SW 1271 (cell line): ENCODE measurements at regions not wholly inside any gene's neighbourhood (a gene's known extent, or its start where the extent isn't known, plus 50 kb on each side); places are given as distances from the start of the nearest gene placed in this dataset.
A peak's percentile ranks its signal among the peaks of the same experiment; 100 is the strongest.
"Not testable (repeated sequence)": the region's sequence is repeated elsewhere in the genome, so short reads cannot be mapped to it uniquely, and the experiment has no call there.

Experiments used
- DNase-seq, 2 experiments: peaks; one replicate each; lab custom pipeline; 2025; lab: John Stamatoyannopoulos, UW

DNA sequence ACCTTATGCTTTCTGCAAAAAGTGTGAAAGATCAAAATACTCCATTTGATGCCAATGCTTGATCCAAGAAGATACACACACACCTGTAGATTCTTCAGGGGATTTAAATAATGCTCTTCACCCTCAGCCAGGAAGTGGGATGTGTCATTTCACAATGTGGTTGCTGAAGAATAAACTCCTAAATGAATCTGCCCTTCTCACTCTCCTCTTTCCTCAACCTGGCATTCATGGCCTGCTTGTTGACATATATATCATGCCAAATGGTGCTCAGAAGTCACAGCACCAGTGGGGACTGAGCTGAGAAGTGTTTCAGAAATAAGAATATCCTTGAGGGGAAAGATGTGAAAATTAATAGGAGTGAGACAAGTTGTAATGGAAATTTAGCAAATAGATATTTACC is 146.6 kb upstream of the ARHGEF26 start:
- no peak for DNase-seq

DNA sequence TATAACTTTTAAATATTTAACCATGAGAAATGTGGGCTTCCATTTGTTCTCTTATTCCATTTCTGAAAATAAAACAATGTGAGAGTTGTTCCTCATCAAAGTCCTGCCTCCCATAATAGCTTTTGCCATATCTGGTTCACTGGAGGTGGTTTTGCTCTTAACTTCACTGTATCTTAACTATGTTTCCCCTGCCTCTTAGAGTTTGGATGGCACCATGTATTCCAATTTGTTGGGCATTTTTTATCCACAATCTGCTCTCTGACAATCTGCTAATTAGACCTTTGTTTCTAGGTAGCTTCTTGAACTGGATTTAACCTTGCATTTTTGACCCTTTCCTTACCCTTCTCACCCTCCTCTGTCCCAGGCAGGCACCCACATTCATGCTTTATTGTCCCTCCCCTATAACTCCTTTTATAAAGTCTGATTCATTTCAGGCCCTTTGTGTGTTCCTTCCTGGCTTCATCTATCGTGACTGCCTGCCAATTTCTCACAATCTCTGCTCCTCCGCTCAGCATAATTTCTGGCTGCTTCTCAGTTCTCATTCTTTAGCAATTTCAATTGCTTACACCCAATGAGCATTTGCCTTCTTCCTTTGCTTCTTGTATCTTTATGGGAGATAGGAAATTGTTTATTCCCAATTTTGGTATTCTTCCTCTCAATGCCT is 144.2 kb upstream of the ARHGEF26 start:
- DNase-seq, result no peak

DNA sequence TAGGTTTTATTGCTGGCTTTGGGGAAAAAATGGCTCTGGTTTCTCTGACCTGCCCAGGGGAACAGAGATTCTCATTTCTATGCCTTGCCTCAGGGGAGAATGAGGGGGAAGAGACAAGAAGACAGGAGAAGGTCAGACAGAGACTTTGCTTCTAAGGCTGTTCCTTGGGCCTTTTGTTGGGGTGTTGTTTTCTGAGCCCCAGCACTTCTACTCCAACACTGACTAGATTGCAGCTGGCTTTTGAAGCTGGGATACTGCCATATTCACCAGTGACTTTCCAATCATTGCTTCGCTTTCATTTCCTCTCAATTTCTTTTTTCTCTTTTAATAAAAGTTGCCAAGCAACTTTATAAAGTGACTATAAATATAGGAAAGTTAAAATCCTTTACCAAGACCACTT is 143.2 kb upstream of the ARHGEF26 start:
- no peak for DNase-seq

DNA sequence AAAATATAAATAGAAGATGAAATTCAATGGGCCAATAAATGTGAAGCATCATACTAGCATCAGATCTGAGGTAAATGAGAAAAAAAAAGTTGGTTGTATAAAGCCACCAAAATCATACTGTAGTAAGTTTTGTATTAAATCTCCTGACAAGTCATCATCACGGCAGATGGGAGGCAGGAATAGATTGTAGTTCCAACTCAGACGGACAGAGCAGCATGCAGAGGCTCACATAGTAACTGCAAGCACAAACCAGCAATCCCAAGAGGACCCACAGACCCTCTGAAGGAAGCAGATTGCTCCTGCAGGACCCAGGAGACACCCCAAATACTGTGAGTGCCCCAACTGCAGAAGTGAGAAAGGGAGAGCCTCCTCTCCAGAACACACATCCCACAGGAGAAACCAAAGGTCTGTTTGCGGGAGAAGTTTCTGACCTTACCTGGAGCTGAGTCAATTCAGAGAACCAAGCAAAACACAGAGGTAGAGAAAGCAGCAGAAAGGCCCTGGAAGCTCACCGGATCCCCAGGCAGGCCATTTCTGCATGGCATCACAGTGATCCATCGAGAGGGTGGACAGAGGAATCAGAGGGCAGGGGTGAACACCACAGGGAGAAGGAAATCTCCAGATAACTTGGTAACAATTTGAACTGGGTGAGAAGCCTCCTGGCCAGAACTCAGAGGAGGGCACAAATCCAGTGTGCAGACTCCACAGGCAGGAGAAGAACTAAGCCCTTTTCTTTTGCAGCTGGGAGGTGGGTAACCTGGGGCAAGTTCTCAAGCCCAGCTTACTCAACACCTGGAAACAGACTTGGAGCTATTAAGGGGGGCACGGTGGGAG is 141.6 kb upstream of the ARHGEF26 start:
- no peak for DNase-seq

DNA sequence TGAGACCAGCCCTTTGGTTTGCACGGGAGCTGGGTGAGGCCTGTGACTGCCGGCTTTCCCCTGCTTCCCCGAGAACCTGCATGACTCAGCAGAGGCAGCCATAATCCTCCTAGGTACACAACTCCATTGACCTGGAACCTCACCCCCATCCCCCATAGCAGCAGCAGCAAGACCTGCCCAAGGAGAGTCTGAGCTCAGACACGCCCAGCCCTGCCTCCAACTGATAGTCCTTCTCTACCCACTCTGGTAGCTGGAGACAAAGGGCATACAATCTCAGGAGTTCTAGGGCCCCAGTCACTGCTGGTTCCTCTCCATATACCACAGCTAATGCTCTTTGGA is 141.0 kb upstream of the ARHGEF26 start:
- no peak for DNase-seq

DNA sequence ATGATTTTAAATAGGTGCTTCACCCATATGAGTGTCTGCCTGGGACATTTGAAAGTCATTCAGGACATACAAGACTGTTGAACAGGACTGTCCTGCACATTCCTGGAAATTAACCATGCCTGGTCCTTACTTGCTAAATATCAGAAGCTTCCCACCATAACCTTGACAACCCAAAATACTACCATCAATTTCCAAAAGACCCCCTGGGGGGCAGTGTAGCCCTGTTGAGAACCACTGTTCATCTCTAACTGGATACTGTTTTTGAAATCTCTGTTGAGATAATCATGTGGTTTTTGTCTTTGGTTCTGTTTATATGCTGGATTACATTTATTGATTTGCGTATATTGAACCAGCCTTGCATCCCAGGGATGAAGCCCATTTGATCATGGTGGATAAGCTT is 123.8 kb upstream of the ARHGEF26 start:
- DNase-seq, result not testable (repeated sequence)

DNA sequence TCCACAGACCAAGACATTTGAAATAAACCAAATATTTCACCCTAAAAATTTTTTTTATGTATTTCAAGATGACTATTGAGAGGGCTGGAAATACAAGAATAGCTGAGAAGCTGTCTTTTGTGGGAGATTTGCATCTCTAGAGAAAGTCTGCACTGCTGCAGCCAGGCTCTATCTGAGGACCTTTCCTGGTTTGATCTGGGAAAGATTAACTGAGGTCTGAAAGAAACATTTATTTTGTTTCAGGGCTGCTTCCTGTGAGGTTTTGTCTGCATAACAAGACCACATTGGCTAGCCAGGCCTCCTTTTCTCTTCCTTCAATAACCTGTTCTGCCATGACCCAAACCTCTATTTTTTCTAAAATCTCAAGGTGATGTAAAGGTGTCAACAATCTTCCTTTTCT is 117.5 kb upstream of the ARHGEF26 start:
- DNase-seq, result no peak

DNA sequence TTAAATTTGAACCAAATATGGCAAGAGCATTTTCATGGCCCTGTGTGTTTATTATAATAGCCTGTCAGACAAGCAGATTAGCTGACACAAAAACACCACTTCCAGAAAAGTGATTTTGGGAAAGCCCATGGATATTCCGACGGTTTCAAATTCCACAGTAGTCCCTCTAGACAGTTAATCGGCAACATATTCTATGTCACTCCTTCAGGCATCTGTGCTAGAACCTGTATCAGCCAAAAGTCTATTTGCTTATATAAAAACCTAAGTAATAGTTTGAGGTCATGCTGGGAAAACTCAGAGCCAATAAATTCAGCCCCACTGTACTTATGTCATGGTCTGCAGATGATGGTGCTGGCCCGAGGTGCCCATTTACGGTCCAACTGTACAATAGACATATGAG is 110.2 kb upstream of the ARHGEF26 start:
- DNase-seq, result no peak

DNA sequence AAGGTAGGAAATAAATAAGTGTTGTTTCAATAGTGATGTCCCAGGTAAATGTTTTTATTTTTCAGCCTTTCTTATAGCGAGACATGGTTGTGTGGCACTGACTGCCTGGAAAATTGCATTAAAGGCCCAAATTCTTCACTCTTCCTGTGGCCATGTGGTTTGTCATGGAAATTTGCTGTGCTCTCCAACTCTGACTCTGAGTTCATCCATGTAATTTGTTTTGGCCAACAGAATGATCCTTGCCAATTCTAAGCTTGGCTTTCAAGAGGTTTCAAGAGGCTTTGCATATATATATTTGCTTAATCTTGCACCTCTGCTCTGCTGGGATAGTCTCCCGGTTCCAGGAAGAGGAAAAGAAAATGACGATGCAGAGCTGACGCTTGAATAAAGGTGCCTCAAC is 107.5 kb upstream of the ARHGEF26 start:
- no peak for DNase-seq

DNA sequence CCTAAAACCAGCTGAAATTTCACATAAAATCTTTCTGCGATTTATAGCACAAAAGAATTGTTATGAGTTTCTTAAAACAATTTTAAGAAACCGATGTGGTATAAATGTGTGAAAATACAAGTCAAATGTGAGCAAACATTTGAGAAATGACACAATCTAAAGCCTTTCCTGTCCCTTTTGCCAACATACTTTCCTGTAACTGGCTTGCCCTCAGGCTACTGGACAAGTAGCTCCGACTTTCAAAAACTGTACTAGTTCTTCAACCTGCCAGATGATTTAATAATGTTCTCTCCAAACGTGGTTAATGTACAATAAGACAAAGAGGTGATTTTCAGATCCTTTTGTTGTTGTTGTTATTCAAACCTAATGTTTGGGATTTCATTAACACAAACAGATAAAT is 105.9 kb upstream of the ARHGEF26 start:
- no peak for DNase-seq

DNA sequence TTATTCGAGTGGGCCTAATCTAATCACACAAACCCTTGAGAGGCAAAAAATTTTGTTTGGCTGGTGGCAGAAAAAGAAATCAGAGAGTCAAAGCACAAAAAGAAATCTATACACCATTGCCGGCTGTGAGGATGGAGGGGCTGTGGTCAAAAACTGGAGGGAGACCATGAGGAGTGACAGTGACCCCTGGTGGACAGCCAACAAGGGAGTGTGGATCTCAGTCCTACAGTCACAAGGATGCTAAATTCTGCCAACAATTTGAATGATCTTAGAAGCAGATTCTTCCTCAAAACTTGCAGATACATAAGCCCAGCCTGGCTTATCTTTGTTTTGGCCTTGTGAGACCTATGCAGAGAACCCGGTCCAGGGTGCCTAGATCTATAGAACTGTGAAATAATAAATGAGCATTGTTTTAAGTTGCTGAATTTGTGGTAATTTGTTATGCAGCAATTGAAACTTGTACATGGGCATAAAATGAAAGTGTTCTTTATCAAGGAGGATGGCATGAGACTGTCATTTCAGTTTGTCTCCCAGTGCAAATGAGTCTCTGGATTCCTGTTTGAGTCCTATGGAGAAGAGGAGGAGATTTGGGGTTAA is 103.0 kb upstream of the ARHGEF26 start:
- peak in 1 of 2 experiments; percentile 30 for DNase-seq

DNA sequence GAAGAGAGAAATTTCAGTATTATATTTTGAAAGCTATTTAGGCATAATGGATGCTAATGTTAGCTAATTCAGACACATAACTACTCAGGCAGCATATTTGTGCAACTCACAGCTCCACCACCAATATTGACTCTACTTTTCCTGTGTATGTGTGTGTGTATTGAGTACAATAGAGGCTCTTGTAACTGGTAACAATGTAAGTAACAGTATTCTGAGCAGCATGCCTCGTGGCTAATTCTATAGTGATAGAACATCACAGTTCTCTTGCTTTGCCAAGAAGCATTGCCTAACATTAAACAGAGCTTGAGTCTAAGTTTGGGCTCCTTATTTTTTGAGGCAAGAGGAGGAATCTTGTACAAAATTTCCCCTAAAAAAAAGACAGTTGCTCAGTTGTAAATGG is 98.6 kb upstream of the ARHGEF26 start:
- DNase-seq, result no peak

DNA sequence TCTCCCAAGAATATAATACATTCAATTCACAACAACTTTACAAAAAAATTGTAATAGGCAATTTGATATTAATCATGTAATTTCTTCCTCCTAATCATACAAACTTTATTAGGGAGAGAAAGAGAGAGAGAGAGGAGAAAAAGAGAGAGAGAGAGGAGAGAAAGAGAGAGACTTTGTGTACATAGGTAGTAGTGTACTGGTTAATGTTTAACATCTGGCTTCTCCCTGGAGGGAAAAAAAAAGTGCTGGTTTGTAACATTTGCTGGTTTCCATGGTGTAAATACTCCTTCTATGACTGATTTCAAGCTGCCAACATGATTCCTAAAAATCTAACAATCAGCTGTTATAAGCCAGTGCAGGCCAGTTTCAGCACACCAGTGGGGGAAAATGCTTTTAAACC is 98.0 kb upstream of the ARHGEF26 start:
- DNase-seq, result no peak

DNA sequence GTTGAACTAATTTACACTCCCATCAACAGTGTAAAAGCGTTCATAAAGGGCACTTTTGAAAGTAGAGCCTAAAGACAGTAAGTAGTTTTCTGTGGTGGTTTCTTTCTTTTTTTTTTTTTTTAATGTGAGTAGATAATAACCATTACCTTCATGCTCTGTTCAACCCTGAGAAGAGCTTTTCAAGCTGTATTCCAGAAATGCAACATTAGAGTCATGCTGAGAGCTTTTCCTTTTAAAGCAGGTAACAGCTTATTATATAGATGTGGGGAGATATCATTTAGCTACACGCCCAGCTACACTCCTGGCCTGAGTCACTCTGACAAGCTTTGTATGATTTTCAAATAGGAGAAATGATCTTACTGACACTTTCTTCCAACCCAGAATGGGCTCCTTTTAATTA is 96.2 kb upstream of the ARHGEF26 start:
- DNase-seq, result no peak

DNA sequence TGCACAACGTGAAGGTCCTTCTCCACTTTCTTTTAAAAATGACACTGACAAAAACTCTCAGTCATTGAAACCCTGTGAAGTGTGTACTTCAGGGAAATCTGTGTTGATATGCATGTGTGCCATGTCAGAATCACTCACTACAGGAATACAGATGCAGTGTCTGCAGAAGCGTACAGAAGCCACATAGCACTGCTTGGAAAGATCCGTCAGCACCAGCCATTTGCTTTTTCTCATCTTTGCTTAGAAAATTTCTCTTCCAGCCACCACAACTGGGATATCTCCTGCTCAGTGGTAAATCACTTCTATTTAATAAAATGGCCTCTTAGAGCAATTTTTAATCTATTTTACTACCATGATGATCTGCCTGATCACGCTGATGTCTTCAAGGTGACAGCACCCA is 91.3 kb upstream of the ARHGEF26 start:
- no peak for DNase-seq

DNA sequence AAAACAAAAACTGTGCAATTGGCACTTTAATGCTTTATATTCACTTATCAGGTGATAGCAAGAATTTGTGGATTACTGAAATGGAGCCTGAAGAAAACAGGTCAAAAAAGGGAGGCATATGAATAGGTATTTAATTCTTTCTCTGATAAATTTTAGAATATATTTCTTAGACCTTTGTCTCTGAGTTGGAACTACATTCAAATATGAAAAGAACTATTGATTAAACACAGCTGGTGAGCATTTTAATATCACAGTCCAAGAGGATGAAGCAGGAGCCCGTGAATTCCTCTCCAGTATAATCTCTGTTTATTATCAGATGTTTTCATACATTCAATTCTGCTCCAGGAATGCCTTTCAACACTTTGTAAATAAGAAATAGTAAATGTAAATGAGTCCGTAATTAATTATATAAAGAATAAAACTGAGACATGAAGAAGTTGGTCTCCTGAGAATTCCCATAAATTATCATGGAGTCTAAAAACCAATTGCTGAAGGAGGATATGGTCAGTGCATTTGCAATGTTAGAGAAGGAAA is 86.3 kb upstream of the ARHGEF26 start:
- no peak for DNase-seq

DNA sequence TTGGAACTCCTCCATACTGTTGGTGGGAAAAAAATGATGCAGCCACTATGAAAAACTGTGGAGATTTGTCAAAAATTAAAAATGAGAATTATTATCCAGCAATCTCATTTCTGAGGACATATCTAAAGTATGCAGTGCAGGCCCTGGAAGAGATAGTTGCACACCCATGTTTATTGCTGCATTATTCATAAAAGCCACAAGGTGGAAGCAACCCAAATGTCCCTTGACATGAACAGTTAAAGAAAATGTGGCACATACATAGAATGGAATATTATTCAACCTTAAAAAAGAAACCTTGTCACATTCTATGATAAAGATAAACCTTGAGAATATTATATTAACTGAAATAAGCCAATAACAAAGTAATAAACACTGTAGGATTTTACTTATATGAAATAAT is 80.9 kb upstream of the ARHGEF26 start:
- DNase-seq, result peak; percentile 10 to 38

DNA sequence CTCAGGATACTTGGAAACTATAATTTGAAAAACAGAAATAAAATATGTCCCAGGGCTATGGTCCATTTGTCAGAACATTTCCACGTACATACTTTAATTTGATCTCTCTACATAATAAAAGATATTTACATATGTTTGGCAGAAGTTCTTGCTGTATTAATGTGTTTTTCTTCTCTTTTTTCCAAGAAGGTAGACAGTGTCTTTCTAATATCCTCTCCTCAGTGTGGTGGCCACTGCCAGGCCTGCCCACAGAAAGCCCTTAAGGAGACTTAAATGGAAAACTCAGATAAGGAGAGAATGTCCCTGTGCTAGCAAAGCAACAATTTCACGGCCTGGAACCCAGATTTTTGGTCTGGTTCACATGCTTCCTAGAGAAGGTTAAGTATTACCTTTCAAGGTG is 76.5 kb upstream of the ARHGEF26 start:
- DNase-seq, result no peak

DNA sequence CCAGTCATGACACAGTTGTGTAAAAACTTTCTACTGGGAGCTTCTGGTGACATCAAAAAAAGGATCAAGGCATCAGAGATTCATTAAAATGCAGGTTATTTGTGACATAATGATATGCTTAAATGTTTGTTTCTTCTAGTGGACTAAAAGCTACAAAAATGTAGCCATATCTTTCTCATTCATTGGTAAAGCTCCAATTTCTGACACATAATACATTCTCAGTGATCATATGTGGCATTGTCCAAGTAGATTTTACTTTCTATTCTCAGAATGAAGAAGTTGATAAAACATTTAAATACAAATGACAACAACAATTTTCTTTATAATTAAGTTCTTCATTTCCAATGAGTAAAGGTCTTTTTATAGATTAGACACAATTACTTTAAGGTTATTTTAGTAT is 71.0 kb upstream of the ARHGEF26 start:
- DNase-seq, result no peak

DNA sequence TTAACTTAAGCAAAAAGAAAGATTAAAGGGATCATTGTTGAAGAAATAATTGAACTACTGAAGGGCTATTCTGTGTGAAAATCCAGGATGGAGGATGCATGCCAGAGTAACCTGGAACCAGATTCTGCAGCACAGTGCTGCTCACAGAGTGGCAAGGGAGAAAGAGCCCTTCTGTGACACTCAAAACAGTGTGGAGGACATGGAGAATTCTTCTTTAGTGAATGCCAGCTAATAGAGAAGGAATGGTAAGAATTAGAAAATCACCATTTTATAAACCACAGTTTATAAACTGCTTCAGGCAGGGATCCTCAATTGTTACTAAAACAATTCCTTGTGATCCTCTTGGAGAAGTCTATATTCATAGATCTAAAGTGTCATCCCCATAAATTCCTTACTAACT is 70.4 kb upstream of the ARHGEF26 start:
- DNase-seq, result no peak

DNA sequence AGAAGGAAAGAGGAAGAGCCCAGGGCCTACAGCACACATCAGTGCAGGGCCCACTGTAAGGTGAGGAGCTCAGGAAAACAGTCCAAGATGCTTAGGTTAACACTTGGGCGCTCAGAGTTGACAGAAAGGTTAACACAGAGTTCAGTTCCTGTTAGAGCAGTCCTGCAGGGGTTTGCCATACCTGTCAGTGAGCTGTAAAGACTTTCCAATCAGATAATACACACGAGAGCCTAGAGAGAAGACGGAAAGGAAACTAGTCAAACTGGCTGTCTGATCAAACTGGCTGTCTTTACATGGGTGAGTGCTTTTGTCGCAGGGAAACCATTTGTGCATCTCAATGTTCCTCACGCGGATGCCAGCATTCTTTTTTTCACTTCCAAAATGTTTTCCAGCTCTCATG is 61.4 kb upstream of the ARHGEF26 start:
- no peak for DNase-seq

DNA sequence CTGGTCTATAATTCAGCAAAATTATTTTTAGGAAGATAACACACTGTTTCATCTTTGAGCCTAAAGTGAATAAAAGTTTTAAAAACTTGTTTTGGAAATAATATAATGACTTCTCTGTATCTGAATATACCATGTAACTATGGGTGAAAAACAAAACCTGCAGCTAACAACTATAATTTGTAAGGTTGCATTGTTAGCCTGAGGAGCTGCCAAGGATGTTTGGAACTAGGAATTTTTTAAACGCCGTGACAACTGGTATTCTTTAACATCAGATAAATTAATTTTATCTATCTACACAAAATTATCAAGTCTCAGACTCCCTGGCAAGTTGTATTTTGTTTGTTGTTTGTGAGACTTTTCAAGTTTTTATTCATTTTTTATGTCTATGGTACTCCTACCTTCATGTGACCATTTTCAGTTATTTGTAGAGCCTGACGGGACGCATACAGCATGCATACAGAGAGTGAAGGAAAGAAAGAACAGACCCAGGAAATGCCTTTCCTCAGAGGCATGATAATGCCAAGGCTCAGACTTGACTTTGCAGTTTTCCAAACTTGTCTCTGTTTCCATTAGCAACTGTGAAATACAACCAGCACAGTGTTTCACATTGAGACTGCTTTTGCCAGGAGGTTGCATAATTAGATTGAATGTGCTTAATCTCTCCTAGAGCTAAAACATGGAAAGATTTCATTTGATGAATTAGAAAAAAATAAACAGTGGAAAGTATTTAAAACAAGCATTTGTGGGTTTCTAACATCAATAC is 60.8 kb upstream of the ARHGEF26 start:
- DNase-seq, result no peak

DNA sequence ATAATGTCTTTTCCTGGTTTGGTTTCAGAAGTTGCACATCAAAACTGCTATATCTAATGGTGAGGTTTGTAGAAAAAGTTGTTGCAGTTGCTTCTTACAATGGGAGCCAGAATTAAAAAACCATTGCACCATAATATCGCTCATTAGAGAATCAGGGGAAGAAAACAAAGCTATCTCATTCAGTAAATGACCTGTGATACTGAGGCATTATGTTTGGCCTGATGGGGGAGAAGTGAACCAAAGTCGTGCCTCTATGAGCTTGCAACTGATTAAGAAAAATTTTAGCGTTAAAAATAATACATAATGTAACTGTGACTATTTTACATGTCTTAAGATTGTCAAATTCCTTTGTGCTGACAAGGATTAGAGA is 60.2 kb upstream of the ARHGEF26 start:
- no peak for DNase-seq
